T1000 (cell line): ENCODE measurements at regions not wholly inside any gene's neighbourhood (a gene's known extent, or its start where the extent isn't known, plus 50 kb on each side); places are given as distances from the start of the nearest gene placed in this dataset.

Source experiments
- DNase-seq: peaks from one replicate; lab custom pipeline; 2025; ENCODE audit warnings: mixed read lengths; lab: John Stamatoyannopoulos, UW

DNA sequence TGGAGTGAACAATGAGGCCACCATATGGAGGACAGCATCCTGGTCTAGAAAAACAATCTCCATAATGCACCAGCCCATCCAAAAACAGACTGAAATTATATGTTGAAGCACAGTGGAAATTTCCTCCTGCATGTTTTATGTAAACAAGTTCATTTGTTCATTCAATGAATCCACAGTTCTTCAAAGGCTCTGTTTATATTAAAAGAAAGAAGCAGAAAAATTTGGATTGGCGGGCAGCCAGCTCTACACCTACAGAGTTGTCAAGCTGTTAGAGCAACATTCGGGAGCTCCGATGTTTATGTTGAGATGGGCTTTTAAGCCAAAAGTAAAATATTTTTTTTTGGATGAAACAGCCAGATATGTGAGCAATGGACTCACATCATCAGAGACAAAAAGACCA lies 395.3 kb upstream of the SULF2 start:
- no peak for DNase-seq

DNA sequence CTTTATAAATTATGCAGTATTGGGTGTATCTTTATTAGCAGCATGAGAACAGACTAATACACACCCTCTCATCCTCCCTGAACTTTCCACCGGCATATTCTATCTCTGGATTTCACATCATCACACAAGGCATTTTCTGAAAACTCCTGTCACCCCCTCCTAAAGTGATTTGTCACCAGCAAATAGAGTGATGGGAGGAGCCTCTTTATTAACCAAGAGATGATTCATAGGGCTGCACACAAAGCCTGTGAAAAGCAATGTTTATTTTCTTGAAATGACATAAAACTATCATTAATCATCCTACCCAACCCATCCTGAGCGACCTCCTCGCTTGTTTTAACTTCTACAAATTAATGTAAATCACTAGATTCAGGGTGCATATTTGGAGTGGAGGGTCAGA lies 394.7 kb upstream of the SULF2 start:
- DNase-seq = no peak

DNA sequence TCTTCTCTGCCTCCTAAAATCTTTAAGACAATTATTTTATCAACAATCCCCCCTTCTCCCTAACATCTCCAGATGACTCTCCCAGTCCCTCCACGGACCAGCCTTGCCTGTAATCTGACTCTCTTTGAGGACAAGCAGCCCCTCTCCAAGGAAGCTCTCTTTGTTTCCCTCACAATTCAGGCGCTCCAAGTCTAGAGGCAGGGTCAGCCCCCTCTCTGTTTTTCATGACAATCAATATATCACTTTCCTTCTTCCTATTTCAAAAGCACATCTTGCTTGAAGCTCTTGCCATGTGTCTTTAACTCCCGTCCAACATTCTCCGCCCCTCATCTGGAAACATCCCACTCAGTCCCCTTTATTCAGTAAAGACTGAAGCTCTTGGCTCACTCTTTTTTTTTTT lies 393.4 kb upstream of the SULF2 start:
- DNase-seq = no peak

DNA sequence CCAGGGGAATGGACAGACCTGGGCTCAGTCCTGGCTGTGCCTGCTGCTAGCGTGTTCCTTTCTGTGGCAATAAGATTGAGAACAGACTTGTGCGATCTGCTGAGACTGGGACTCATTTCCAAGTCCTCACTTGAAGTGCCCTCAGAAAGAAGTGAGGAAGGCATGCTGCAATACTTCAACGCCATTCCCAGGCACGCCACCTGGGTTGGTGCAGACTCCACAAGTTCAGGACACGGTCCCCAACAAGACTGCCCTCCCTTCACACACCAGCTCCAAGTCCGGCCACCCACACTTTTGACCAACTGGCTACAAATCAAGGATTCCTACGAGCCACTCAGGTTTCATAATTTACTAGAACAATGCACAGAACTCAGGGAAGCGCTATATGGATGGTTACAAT lies 391.8 kb upstream of the SULF2 start:
- no peak for DNase-seq

DNA sequence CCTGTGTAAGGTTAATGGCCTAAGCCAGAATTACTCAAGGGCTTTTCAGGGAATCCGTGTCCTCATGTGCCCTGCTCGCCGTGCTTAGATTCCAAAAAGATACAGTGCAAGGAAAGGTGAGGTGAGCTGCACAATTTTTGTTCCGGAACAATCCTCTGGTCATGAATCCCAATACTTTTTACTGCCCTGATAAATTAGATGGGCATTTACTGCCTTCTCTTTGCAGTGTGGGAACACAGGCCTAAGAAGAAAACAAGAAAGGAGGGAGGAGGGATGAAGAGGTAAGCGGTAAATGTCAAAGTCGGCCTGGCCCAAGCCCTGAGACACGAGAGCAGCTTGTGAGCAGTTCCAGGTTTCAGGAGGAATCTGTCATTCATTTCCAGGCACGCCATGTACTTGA lies 390.9 kb upstream of the SULF2 start:
- DNase-seq = no peak

DNA sequence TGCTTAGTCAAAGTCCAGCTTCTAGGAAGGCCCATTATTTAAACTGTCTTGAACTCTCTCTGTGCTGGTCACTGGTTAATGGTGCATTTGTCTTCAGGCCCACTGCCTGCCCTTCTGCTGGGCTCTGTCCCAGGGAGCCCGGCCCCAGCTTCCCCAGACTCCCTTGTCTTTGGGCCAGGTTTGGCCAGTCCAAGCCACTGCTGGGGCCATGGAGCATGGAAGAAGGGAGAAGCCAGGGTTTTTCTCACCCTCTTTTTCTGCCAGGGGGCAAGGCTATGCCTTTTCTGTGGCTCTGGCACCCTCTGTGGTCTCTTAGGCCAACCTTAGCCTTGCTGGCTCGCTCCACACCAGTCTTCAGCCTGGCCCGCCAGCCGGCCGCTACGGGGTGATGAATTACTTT lies 390.0 kb upstream of the SULF2 start:
- no peak for DNase-seq

DNA sequence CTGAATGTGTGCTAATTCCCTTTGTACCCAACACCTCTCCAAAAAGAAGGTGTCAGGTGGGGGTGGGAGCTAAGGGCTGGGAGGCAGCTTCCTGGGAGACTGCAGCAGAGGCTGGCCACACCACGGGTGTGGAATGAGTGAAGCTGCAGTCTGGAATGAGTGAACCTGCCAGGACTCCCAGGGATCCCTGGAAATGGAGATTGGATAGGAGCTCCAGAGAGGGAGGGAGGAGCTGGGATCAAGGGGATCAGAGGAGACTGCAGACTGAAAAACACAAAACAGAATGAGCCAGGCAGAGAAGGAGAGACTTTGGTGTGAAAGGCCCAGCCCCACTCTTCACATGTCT lies 387.0 kb upstream of the SULF2 start:
- no peak for DNase-seq

DNA sequence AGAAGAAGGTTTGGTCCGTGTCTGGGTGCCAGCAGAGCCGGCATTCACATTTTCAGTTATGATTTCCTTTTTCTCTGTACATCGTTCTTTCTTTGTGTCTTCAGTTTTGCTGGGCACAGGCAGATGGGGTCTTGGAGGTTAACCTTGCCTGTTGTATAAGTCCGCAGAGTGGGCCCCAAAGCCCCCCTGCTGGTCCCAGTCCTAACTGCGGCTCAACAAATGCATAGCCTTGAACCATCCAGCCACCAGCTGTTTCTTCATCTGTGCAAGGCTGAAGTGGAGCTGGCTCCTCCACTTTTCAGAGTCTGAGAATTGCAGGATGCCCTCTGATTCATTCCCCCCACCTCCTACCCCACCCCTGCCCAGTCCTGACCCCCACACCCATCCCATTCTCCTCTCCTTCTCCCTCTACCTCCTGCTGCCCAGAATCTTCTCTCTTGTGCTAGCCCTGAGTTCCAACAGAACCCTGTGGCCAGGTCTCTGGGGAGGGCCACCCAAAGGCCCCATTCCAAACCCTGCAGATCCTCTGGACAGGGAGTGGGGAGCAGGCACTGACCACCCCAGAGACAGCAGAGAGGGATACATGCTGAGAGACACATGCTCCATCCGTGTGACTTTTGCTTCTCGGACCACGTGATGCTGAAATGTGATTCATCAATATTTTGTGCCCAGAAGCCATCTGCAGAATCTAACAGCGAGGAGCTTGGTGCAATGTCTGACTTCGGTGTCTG lies 386.5 kb upstream of the SULF2 start:
- no peak for DNase-seq

DNA sequence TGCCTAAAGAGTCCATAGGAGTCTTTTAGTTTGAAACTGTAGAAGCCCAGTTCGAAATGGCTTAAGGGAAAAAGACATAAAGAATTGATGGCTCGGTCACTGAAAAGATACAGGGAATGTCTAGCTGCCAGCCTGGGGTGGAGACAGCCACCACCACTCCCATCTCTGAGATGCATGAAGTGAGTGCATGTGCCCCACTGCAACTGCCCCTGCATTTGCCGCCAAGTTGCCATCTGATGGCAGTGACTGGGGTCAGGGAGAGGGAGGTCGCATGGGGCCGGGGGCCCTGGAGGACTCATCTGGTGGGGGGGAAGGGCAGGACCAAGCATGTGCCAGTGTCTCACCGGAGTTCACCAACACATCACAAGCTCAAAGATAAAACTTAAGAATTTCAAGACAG lies 385.8 kb upstream of the SULF2 start:
- DNase-seq = no peak

DNA sequence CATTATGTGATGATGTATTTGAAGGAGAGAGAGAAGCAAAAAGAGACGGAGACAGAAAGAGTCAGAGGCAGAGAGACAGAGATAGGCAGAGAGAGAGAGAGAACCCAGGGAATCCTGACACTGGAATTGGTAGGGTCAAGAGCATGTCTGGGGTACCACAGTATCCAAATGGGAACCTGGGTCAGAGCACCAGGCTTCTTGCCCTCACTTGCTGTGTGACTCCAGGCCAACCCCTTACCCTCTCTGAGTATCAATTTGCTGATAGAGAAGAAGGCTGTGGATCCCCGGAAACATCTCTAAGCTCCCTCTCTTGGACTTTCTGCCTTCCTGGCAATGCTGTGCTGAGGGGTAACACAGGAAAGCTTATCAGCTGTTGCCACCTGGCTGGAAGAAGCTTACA lies 385.3 kb upstream of the SULF2 start:
- no peak for DNase-seq

DNA sequence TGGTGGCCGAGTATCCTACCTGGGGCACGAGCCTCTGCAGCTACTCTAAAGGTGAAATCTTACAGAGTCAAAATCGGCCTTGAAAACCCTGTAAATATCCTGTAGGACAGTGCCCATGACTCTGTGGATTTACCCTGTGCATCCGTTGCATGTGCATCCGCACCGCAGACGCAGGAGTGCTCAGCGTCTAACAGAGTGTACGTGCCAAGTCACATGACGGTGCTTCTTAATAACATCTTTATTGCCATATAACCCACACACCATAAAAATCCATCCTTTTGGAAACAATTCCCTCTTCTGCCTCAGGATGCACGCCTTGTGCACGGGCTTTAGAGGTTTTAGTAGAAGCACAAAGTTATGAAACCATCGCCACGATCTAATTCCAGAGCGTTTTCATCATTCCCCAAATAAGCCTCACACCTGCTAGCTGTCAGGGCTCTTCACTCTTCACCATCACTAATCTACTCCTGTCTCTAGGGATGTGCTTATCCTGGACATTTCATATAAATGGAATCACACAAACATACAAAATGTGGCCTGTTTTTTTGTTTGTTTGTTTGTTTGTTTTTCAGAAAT lies 384.5 kb upstream of the SULF2 start:
- DNase-seq = no peak

DNA sequence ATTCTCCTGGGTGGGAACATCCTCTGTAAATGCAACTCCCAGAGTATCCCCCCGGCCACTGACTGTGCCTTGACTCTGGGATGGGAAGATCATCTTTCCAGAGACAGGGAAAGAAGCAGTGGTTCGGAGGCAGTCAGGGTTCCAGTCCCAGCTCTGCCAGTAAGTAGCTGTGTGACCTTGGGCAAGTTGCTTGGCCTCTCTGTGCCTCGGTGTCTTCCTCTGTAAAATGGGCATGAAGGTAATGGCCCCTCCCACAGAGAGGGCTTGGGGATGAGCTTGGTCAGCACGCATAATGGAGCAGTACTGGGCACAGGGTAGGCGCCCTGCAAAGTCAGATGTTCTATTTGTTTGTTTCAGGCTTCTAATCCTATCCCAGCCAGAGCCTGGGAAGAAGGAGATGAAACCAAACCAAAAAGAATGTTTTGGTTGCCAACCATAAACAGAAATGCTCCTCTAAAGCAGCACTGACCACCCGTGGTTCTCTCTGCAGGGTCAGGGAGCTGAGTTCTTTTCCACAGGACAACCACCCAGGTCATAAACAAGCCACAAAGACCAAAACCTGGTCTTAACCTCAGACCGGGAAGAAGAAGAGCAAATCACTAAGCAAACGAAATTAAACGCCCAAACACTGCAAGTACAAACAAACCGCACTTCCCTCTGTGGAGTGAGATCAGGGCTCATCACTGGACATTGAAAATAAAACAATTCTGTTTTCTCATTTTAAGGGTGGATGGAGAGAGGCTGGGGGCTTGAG lies 381.0 kb upstream of the SULF2 start:
- DNase-seq = no peak

DNA sequence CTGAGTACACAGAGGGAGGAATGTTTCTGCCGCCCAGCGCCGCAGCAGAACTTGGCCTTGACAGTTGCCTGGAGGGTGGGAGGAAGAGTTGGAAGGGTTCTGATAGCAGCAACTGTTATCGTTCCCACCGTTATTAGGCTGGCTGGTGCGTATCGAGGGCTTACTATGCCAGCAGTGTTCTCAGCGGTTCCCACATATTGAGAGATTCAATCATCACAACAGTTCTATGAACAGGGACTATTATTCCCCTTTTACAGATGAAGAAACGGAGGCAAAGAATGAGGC lies 380.1 kb upstream of the SULF2 start:
- DNase-seq = no peak

DNA sequence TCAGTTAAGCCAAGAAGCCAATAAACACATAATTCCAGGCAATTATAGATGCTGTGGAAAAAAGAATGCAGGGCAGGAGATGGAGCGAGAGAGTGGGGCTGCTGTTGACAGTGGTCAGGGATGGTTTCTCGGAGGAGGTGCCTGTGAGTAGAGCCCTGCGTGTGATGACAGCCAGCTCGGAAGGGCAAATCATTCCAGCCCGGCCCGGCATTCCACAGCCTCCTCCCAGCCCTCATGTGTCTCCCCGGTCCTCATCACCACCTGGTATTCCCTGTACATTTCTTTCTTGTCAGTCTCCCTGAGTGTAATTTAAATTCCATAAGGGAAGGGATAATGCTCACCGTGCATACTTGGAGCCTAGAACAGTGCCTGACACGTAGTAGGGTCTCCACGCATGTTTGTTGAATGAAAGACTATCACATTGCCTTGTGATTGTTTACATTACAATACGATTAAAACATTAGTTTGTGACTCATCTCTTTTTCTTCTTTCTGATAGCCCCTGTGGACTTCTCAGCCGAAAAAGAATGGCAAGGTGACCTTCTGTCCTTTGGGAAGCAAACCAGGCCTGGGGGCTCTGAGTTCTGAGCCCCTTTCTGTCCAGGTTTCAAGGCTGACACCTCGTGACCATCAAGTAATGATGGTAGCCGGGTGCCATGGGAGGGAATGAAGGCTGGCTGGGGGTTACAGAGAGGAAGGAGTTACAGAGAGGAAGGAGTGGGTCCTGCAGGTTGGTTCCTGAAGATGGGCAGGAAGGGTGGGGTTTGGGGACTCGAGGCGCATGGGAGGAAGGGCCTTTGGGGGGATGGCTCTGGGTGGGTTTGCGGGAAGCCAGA lies 379.5 kb upstream of the SULF2 start:
- DNase-seq = no peak

DNA sequence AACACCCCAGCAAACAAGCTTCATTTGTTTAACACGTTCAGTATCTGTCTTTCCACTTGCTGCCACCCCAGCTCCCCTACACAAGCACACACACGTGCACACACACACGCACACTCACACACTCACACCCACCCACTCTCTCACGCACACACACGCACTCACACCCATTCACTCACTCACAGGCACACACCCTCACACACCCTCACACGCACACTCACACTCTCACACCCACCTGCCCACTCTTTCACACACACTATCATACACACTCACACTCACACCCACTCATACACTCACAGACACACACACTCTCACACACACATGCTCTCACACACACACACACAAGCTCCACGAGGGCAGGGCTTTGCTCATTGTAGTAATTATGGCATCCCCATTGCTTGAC lies 378.8 kb upstream of the SULF2 start:
- no peak for DNase-seq

DNA sequence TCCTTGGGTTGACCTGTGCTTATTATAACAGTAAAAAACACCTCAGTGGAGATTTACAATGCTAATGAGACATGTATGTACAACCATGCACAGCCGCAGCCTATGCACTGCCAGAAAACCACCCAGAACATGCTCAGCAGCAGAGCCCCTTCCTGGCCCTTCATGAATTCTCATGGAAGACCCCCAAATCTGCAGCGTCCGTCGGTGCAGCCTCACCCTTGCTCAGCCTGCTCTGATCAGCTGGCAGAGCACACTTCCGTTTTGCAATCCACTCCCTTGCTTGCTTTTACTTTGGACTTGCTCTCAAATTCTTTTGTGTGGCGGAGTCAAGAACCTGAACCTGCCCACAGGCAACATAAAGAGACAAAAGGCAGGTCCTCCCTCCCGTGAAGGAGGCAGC lies 378.2 kb upstream of the SULF2 start:
- DNase-seq = no peak

DNA sequence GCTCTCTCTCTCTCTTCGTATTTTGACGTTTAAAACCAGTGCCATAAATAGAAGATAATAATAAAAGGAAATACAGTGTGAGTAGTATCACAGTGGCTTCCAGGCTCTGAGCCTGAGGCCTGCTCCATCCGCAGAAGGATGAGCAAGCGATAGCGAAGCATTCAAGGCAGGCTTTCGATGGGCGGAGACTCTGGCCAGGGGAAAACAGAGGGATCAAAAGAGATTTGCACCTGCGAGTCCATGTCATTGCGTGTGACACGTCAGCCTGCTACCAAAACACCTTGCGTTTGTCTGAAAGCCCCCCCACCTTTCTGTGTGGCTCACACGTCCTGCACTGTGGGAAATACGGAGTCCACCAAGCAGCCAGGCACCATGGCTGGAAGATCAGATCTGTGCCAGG lies 377.3 kb upstream of the SULF2 start:
- DNase-seq = no peak

DNA sequence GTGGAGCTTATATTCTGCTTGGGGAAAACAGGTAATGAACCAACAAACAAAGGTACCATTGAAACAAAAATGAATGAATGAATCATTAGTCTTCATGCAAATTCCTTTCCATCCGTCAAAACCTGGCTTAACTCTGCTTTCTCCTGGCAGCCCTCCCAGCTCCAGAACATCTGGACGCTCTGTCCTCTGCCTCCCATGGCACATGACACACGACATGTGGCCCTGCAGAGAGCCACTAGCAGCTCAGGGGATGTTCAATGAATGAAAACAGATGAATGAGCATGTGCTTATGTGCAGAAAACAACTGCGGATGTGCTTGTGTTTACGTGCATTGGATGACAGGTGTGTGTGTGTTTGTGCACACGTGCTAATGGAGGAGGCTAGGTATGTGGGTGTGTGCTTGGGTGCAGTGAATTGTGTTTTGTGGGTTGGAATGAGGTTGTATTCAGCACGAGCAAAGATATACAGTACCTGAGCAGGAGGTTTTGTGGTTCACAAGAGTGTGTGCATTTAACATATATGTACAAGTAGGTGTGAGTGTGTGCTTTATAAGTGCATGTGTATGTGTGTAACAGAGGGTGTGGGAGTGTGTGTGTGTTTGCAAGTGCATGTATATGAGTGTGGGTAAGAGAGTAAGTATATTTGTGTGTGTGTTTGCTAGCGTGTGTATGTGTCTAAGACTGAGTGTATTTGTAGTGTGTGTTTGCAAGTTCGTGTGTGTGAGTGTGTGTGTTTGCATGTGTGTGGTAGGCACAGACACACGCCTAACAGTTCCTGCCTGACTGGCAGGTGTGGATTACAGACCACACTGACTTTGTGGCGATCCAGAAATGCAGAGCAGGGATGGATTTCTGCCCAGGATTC lies 374.1 kb upstream of the SULF2 start:
- DNase-seq = no peak

DNA sequence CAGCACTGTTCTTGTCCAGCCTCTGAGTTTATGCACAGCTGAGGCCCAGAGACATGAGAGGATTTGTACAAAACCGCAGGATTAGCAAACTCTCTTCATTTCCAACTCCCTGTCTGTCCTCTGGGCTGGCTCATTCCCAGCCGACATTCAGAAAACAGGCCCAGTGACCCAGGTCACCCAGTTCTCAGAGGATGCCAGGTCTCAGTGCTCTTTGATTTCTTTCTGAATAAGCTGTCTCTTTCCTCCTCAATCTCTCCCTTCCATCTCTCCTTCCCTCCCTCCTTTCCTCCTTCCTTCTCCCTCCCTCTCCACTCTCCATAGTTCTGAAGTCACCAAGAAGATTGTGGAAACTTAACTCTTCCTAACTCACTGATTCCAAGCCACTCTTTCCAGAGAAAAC lies 372.7 kb upstream of the SULF2 start:
- no peak for DNase-seq

DNA sequence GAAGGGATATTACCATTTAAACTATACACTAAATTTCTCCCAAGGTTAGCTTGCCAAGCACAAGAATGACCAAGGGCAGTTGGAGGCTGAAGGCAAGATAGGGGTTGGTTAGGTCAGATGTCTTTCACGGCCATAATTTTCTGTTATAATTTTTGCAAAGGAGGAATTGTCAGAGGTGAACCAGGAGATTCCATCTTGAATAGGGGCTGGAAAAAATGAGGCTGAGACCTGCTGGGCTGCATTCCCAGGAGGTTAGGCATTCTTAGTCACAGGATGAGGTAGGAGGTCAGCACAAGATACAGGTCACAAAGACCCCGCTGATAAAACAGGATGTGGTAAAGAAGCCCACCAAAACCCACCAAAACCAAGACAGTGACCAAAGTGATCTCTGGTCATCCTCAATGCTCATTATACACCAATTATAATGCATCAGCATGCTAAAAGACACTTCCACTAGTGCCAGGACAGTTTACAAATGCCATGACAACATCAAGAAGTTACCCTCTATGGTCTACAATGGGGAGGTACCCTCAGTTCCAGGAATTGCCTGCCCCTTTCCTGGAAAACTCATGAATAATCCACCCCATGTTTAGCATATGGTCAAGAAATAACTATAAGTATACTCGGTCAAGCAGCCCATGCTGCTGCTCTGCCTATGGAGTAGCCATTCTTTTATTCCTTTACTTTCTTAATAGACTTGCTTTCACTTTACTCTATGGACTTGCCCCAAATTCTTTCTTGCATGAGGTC lies 371.8 kb upstream of the SULF2 start:
- no peak for DNase-seq

DNA sequence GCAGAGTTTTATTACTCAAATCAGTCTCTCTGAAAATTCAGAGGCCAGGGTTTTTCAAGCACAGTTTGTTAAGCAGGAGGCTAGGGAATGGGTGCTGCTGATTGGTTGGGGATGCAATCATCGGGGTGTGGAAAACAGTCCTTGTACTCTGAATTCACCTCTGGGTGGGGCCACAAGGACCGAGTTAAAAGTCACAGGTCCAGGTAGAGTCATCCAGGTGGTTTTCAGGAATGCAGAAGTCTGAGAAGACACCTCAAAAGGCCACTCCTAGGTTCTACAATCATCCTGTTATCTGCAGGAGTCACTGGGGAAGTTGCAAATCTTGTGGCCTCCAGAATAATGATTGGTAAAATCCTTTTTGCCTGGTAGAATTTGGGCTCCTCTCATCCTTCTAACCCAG lies 371.2 kb upstream of the SULF2 start:
- DNase-seq = no peak
